CD8-positive, alpha-beta memory T cell (primary cell): ENCODE measurements at regions not wholly inside any gene's neighbourhood (a gene's known extent, or its start where the extent isn't known, plus 50 kb on each side); places are given as distances from the start of the nearest gene placed in this dataset.

Experiments used
- CTCF ChIA-PET: fragments of 350-600 bp; sonication (Branson Sonifier 250); formaldehyde crosslinking; loops from one replicate; lab custom pipeline; 2021; ENCODE audit warnings: antibody characterized with exemption; lab: Charles Lee
- POLR2A ChIA-PET: fragments of 350-600 bp; sonication (Branson Sonifier 250); formaldehyde crosslinking; loops from one replicate; lab custom pipeline; 2021; ENCODE audit warnings: antibody characterized with exemption; lab: Charles Lee
- DNase-seq, 5 donors: peaks; one replicate each; pipeline versions ENCODE4 v3.0.0 to v3.0.0-alpha.2; 2020 to 2022; ENCODE audit warnings: mixed read lengths in 1 of 5
- H3K27ac ChIP-seq: one replicate; pipeline ENCODE4 v1.7.0; 2013; ENCODE audit warnings: low read depth, mild to moderate bottlenecking, low read length, moderate library complexity
- H3K27me3 ChIP-seq: 2 replicates; pipeline ENCODE4 v1.7.0; 2013; ENCODE audit warnings: low read length, mild to moderate bottlenecking; ENCODE audit not compliant: insufficient read depth, poor library complexity, severe bottlenecking
- H3K36me3 ChIP-seq: 2 replicates; pipeline ENCODE4 v1.7.0; 2013; ENCODE audit warnings: mild to moderate bottlenecking, low read length, moderate library complexity; ENCODE audit not compliant: insufficient read depth
- H3K4me1 ChIP-seq: 2 replicates; pipeline ENCODE4 v1.7.0; 2013; ENCODE audit warnings: mild to moderate bottlenecking, low read length, moderate library complexity; ENCODE audit not compliant: insufficient read depth
- H3K4me3 ChIP-seq: 2 replicates; pipeline ENCODE4 v1.7.0; 2013; ENCODE audit warnings: mild to moderate bottlenecking, low read length
- H3K9me3 ChIP-seq: 2 replicates; pipeline ENCODE4 v1.7.0; 2013; ENCODE audit warnings: mild to moderate bottlenecking, low read length
- H3K27ac Mint-ChIP-seq, 8 donors: one replicate each; pipeline ENCODE4 v1.8.0; 2020 to 2021; ENCODE audit warnings: mixed read lengths in 8 of 8, mild to moderate bottlenecking in 6 of 8, inconsistent platforms in 3 of 8, moderate library complexity in 3 of 8
- H3K27me3 Mint-ChIP-seq, 2 donors: one replicate each; pipeline ENCODE4 v1.8.0; 2020 to 2021; ENCODE audit warnings: mixed read lengths in 2 of 2, mild to moderate bottlenecking in 1 of 2, moderate library complexity in 1 of 2
- H3K36me3 Mint-ChIP-seq, 3 donors: one replicate each; pipeline ENCODE4 v1.8.0; 2020 to 2021; ENCODE audit warnings: mixed read lengths in 3 of 3, inconsistent platforms in 1 of 3, mild to moderate bottlenecking in 1 of 3
- H3K4me1 Mint-ChIP-seq, 3 donors: one replicate each; pipeline ENCODE4 v1.8.0; 2020 to 2021; ENCODE audit warnings: mixed read lengths in 3 of 3, inconsistent platforms in 1 of 3, mild to moderate bottlenecking in 1 of 3
- H3K4me3 Mint-ChIP-seq, 7 donors: one replicate each; pipeline ENCODE4 v1.8.0; 2020 to 2021; ENCODE audit warnings: mixed read lengths in 7 of 7, mild to moderate bottlenecking in 6 of 7, moderate library complexity in 4 of 7, inconsistent platforms in 2 of 7
- H3K9me3 Mint-ChIP-seq, 5 donors: one replicate each; pipeline ENCODE4 v1.8.0; 2020 to 2022; ENCODE audit warnings: mixed read lengths in 5 of 5, mild to moderate bottlenecking in 3 of 5, moderate library complexity in 2 of 5, inconsistent platforms in 1 of 5

DNA sequence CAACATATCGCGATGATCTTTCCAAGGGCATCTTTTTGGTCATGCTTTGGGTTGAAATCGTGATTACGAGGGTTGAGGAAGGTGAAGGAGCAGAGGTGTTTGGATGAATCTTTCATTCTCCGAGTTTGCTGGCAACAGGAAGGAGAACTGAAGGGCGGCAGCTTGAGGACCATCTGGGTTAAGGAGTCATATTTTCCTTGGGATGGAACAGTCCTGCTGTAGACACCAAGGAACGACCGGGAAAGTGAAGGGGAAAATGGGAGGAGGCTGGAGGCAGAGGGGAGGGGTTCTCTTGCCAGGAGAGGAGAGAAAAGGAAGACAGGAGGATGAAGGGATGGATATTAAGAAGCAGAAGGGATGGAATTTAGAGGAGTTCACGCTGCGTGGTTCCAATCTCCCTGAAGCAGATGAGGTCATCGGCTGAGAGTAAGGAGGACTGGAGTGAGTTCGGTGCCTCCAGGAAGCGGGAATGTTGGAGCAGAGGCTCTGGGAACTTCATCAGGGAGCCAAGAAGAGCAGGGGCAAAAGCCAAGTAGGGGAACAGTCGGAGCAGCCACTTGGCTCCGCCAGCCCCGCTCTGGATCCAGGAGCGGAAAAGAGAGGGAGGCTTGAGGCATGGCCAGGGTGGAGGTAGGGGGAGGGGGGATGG is 116.6 kb upstream of the GALNT17 start:
- no peak for DNase-seq
- ChIA-PET CTCF (no interaction called here), POLR2A (no interaction called here)
- Histone ChIP-seq H3K27ac (no peak overlapping the region), H3K36me3 (no peaks in the 10 kb centered on the region), H3K27me3 (no peaks in the 10 kb centered on the region), H3K4me3 (no peak overlapping the region), H3K4me1 (no peaks in the 10 kb centered on the region), H3K9me3 (no peaks in the 10 kb centered on the region)
- H3K4me3 Mint-ChIP-seq = no peak overlapping the region
- H3K36me3 Mint-ChIP-seq = no peaks in the 10 kb centered on the region
- peaks cover 0 to 3% of the 10 kb centered on the region in 2 donors for H3K27me3 Mint-ChIP-seq
- H3K27ac Mint-ChIP-seq = no peak overlapping the region
- no peaks in the 10 kb centered on the region for H3K4me1 Mint-ChIP-seq
- H3K9me3 Mint-ChIP-seq = peaks cover 5 to 15% (median 13%) of the 10 kb centered on the region in 5 donors

DNA sequence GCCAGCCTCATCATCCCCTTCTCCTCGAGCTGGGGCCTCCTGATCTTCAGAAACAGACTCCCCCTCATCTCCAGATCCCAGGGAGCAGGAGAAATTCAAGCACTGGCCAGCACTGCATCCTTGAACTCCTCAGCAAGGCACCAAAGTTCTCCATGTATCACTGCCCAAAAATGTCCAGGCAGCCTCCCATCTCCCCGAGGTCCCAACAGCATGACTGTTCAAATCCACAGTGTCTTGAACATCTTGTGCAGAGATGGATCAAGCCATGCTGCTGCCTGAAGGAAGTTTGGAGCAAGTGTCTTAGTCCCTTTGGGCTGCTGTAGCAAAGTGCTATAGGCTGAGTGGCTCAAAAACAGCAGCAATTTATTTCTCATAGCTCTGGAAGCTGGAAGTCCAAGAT is 115.5 kb upstream of the GALNT17 start:
- H3K36me3 Mint-ChIP-seq = no peaks in the 10 kb centered on the region
- H3K36me3 ChIP-seq = no peaks in the 10 kb centered on the region
- H3K27ac ChIP-seq = no peak overlapping the region
- no peak overlapping the region for H3K27ac Mint-ChIP-seq
- no peak for DNase-seq
- peaks cover 5 to 15% (median 11%) of the 10 kb centered on the region in 5 donors for H3K9me3 Mint-ChIP-seq
- POLR2A ChIA-PET = no interaction called here
- H3K27me3 ChIP-seq = no peaks in the 10 kb centered on the region
- H3K4me1 ChIP-seq = no peaks in the 10 kb centered on the region
- H3K4me3 Mint-ChIP-seq = no peak overlapping the region
- H3K4me1 Mint-ChIP-seq = no peaks in the 10 kb centered on the region
- H3K27me3 Mint-ChIP-seq = peaks cover 0 to 3% of the 10 kb centered on the region in 2 donors
- CTCF ChIA-PET = no interaction called here
- no peaks in the 10 kb centered on the region for H3K9me3 ChIP-seq
- no peak overlapping the region for H3K4me3 ChIP-seq

DNA sequence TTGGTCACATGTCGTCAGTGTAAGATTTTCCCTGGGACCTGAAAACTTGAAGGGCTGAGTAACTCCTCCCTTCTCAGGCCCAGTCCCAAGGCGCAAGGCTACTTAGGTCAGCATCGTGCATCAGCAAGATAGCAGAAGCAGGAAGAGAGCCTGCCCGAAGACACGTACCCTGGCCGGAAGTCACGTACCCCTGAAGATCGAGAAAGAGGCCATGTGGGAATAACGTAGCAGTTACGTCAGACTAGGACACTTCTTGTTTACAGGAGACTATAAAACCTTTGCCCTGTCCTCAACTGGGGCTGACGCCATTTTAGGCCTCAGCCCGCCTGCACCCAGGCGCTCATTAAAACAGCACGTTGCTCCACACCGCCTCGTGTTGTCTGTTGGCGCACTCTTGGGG is 114.3 kb upstream of the GALNT17 start:
- H3K9me3 ChIP-seq = no peaks in the 10 kb centered on the region
- no peaks in the 10 kb centered on the region for H3K27me3 ChIP-seq
- Mint-ChIP-seq H3K36me3 (no peaks in the 10 kb centered on the region), H3K9me3 (peaks cover 5 to 19% (median 13%) of the 10 kb centered on the region in 5 donors), H3K4me1 (no peaks in the 10 kb centered on the region), H3K4me3 (no peak overlapping the region), H3K27me3 (peaks cover 0 to 3% of the 10 kb centered on the region in 2 donors), H3K27ac (no peak overlapping the region)
- H3K36me3 ChIP-seq = no peaks in the 10 kb centered on the region
- ChIA-PET CTCF (no interaction called here), POLR2A (no interaction called here)
- no peak overlapping the region for H3K4me3 ChIP-seq
- H3K4me1 ChIP-seq = no peaks in the 10 kb centered on the region
- no peak for DNase-seq
- no peak overlapping the region for H3K27ac ChIP-seq

DNA sequence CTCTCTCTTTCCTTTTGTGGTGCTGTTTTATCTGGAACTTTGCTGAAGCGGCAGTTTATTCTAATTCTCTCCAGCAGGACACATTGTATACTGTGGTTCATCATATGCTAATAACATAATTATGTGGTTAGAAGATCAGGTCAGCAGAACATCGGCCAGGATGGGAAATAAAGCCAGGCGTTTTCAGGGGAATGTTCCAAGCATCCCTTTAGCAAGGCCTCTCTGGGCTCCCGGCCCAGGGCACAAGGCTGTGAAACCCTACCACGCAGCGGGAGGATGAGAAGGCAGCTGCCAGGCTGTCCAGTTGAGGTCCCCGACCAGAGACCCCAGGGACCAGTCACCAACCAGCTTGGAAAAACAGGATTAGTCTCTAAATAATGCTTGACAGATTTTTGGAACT is 112.2 kb upstream of the GALNT17 start:
- CTCF ChIA-PET = no interaction called here
- Histone ChIP-seq H3K4me3 (no peak overlapping the region), H3K27ac (no peak overlapping the region), H3K9me3 (no peaks in the 10 kb centered on the region), H3K4me1 (no peaks in the 10 kb centered on the region), H3K36me3 (no peaks in the 10 kb centered on the region), H3K27me3 (no peaks in the 10 kb centered on the region)
- Mint-ChIP-seq H3K27me3 (peaks cover 0 to 1% of the 10 kb centered on the region in 2 donors), H3K36me3 (no peaks in the 10 kb centered on the region), H3K9me3 (peaks cover 3 to 16% (median 8%) of the 10 kb centered on the region in 5 donors), H3K27ac (no peak overlapping the region), H3K4me3 (no peak overlapping the region), H3K4me1 (no peaks in the 10 kb centered on the region)
- POLR2A ChIA-PET = no interaction called here
- DNase-seq = no peak

DNA sequence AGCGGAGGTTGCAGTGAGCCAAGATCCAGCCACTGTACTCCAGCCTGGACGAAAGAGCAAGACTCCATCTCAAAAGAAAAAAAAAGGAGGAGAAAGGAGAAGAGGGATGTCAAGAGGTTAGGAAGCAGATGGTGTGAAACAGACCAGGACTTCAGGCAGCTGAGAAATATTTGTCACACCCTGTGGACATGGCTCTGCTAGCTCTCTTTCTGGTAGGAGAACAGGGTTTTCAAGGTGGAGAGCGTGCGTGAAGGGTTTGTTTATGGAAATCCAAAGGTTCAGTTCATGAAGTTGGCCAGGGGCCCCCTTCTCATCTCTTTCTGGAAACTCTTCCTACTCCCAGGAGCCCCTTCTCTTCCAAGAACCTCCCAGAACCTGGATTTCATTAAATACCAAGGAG is 110.8 kb upstream of the GALNT17 start:
- peaks cover 2 to 13% (median 8%) of the 10 kb centered on the region in 5 donors for H3K9me3 Mint-ChIP-seq
- DNase-seq = no peak
- ChIA-PET CTCF (no interaction called here), POLR2A (no interaction called here)
- no peaks in the 10 kb centered on the region for H3K27me3 ChIP-seq
- no peak overlapping the region for H3K4me3 Mint-ChIP-seq
- no peaks in the 10 kb centered on the region for H3K9me3 ChIP-seq
- no peaks in the 10 kb centered on the region for H3K36me3 Mint-ChIP-seq
- no peak overlapping the region for H3K4me3 ChIP-seq
- H3K36me3 ChIP-seq = no peaks in the 10 kb centered on the region
- no peak overlapping the region for H3K27ac ChIP-seq
- H3K27ac Mint-ChIP-seq = no peak overlapping the region
- no peaks in the 10 kb centered on the region for H3K4me1 Mint-ChIP-seq
- H3K27me3 Mint-ChIP-seq = peaks cover 0 to 1% of the 10 kb centered on the region in 2 donors
- no peaks in the 10 kb centered on the region for H3K4me1 ChIP-seq

DNA sequence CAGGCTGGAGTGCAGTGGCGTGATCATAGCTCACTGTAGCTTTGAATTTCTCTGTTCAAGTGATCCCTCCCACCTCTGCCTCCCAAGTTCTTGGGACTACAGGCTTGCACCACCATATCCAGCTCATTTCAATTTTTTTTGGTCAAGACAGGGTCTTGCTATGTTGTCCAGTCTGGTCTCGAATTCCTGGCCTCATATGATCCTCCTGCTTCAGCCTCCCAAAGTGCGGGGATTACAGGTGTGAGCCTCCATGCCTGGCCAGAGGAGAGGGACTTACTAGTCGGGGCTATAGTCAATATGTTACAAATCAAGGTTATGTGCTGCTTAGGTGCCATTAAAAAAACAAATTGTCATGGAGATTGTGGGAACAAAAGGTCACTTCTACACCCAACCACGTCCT is 105.3 kb upstream of the GALNT17 start:
- no peaks in the 10 kb centered on the region for H3K4me1 ChIP-seq

DNA sequence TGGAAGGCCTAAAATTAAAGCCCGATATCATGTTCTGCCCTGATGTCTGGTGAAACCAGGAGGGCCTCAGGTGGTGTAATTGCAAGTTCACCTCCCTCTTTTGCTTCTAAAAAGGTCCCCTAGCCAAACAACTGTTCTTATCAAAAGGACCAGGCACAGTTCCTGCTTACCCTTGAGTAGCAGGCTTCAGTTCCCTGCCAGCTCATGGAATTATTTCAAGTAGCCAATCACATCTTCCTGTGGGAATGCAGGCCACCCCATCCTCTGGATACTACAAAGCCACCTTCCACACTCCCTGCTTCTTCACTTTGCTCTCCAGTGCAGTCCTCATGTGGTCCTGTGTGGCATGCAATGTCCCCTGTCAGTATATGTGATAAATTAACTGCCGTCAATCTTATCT is 97.7 kb upstream of the GALNT17 start:
- Histone ChIP-seq H3K4me3 (no peak overlapping the region), H3K36me3 (no peaks in the 10 kb centered on the region), H3K27me3 (no peaks in the 10 kb centered on the region), H3K27ac (no peak overlapping the region), H3K4me1 (no peaks in the 10 kb centered on the region), H3K9me3 (no peaks in the 10 kb centered on the region)
- no peak overlapping the region for H3K4me3 Mint-ChIP-seq
- H3K27ac Mint-ChIP-seq = no peak overlapping the region
- H3K36me3 Mint-ChIP-seq = no peaks in the 10 kb centered on the region
- H3K27me3 Mint-ChIP-seq = no peaks in the 10 kb centered on the region
- no peak for DNase-seq
- H3K9me3 Mint-ChIP-seq = peaks cover 3 to 9% (median 6%) of the 10 kb centered on the region in 5 donors
- ChIA-PET CTCF (no interaction called here), POLR2A (no interaction called here)
- H3K4me1 Mint-ChIP-seq = no peaks in the 10 kb centered on the region

More for the DNA sequence above, 105.3 kb upstream of the GALNT17 start:
- ChIA-PET POLR2A (no interaction called here), CTCF (no interaction called here)
- no peak overlapping the region for H3K27ac Mint-ChIP-seq
- no peaks in the 10 kb centered on the region for H3K36me3 Mint-ChIP-seq
- H3K9me3 Mint-ChIP-seq = peaks cover 0 to 9% (median 4%) of the 10 kb centered on the region in 5 donors
- no peaks in the 10 kb centered on the region for H3K27me3 Mint-ChIP-seq
- H3K36me3 ChIP-seq = no peaks in the 10 kb centered on the region
- H3K9me3 ChIP-seq = no peaks in the 10 kb centered on the region
- no peaks in the 10 kb centered on the region for H3K4me1 Mint-ChIP-seq
- no peak overlapping the region for H3K4me3 Mint-ChIP-seq
- DNase-seq = no peak
- H3K27me3 ChIP-seq = no peaks in the 10 kb centered on the region
- no peak overlapping the region for H3K4me3 ChIP-seq
- no peak overlapping the region for H3K27ac ChIP-seq

DNA sequence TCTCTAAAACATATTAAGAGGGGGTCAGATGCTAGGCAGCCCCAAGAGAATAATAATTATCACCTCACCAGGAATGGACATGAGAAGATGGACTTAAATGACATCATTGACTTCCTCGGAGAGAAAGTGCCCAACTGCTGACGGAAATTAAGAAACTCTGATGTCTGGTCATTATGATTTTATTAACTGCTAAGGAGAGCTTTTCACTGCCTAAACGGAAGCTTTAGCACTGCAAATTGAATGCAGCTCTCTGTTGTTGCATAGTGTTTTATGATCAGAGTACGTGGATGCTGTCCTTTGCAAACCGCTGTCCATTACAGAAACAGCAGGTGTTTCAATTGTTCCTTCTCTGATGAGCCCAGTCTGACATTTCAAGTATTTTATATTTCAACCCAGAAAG is 89.4 kb upstream of the GALNT17 start:
- CTCF ChIA-PET = interaction anchor here (0.6 kb wide), 1 partner anchor 199 kb away, joined by 3 read pairs; no protein-coding TSS in a partner anchor
- no peaks in the 10 kb centered on the region for H3K36me3 ChIP-seq
- H3K27ac Mint-ChIP-seq = no peak overlapping the region
- H3K4me3 Mint-ChIP-seq = no peak overlapping the region
- no peaks in the 10 kb centered on the region for H3K36me3 Mint-ChIP-seq
- H3K9me3 Mint-ChIP-seq = peaks cover 3 to 18% (median 9%) of the 10 kb centered on the region in 5 donors
- H3K4me3 ChIP-seq = no peak overlapping the region
- H3K9me3 ChIP-seq = no peaks in the 10 kb centered on the region
- POLR2A ChIA-PET = no interaction called here
- H3K4me1 Mint-ChIP-seq = no peaks in the 10 kb centered on the region
- H3K27me3 ChIP-seq = no peaks in the 10 kb centered on the region
- no peak for DNase-seq
- no peaks in the 10 kb centered on the region for H3K4me1 ChIP-seq
- no peaks in the 10 kb centered on the region for H3K27me3 Mint-ChIP-seq
- no peak overlapping the region for H3K27ac ChIP-seq
